ENCODE measurements at regions not wholly inside any gene's neighbourhood (a gene's known extent, or its start where the extent isn't known, plus 50 kb on each side); places are given as distances from the start of the nearest gene placed in this dataset.
"Not testable (repeated sequence)": the region's sequence is repeated elsewhere in the genome, so short reads cannot be mapped to it uniquely, and the experiment has no call there.

DNA sequence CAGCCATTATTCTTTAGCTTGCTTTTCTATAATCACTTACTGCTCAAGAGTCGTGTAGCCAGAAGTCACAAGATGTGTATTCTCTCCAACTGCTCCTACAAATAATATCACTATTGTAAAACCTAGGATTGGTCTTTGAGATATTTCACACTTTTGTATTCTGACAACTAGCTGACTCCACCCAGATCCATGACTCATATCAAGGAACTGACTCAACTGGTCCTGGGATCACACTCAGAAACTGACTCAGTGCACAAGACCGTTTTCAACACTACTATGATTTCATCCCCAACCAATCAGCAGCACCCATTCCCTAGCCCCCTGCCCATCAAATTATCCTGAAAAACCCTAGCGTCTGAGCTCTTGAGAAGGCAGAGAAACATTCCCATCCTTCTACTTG, 56.5 kb upstream of the ORC5 start:
- DNase-seq (ENCODE audit: low read depth in 2 of 2): peak in 1 of 2 donors; percentile 34

DNA sequence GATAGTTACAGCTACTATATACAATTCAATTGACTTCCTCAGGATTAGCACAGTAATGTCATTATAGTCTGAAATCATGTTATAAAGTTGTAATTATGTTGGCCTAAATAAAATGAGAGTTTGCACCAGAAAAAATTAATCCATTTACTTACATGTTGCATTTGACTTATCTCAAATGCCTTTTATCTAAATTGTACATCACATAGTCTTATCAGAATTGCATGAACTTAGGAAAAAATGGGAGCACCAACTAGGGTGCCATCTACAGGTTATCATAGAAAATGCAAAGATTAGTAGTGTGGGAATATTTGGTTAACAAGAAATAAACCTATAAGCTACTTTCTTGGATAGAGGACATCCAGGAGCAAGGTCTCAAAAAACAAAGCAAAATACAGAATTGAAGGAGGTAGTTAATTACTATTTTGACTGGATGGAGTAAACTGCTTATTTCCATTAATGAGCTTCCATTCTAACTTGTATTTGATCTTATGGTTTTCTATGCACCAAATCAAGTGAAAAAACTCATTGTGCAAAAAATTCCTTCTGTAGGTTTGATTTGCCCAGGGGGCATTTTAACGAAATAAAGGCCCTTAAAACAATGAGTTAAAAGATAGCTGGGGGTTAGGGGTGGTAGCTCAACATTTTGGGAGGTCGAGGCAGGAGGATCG, 60.0 kb upstream of the ORC5 start:
- peak; percentile 31 to 47 for DNase-seq (ENCODE audit: low read depth in 2 of 2)

DNA sequence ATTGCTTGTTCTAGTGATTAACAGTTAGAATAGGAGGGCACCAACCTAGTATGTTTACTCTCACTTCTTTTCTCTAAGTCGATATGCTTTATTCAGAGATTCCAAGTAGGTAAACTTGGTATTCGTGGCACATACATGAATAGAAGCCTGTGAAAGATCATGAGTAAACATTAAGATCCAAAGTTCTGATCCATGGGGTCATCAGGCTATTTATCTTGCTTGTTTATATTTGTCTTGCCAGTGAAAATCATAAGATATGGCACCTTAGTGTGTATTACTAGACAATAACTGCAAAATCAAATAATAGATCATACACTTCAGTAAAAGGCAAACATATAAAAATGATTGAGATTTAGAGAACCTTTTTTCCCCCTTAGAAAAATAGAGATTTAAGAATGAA, 56.5 kb upstream of the LHFPL3 start:
- no peak for DNase-seq (ENCODE audit: low read depth in 2 of 2)

DNA sequence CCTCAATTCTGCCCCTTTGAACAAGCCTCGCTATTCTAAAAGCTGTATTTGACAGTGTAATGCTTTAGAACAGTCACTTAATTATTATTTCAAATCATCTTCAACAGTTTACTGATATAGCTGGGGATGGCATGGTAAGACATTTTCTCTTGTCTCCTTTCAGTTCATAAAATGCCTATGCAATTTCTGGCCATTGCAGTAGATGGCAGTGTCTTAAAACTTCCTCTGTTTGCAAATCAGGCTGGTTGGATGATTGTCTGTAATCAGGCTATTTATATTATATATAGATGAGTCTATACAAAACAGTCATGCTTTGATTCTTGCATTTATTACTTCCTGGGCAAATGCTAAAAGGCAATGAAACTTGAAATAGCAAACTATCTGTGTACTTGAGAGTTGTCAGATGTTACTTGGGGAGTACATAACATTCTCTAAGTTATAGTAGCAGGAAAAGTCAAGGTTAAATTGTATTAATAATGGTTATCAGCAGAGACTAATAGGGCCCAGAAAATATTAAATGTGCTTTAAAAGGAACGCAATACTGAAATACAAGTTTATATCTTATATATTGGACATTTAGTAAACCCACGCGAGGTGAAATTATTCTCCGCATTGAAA, 55.5 kb upstream of the LHFPL3 start:
- DNase-seq (ENCODE audit: low read depth in 2 of 2): peak; percentile 58 to 59

DNA sequence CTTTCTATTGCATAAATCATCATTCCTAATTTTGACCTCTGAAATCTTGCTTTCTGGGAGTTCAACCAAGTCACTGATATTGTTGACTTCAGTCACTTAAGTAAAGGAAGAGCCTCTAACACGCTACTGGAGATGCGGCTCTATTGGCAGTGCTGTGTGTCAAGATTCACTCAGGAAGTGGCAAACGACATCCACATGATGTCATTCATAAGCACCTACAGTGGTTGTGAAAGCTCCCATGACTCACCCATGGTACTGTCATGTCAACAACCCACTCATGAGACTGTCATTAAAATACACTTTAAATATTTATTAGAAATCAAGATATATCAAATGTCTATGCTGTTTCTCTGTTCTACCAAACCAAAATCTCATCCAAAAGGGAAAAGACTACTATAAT, 52.5 kb upstream of the LHFPL3 start:
- DNase-seq (ENCODE audit: low read depth in 2 of 2): no peak

DNA sequence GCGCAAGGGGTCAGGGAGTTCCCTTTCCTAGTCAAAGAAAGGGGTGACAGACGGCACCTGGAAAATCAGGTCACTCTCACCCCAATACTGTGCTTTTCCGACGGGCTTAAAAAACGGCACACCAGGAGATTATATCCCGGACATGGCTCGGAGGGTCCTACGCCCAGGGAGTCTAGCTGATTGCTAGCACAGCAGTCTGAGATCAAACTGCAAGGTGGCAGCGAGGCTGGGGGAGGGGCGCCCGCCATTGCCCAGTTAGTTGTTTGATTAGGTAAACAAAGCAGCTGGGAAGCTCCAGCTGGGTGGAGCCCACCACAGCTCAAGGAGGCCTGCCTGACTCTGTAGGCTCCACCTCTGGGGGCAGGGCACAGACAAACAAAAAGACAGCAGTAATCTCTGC, 51.7 kb upstream of the LHFPL3 start:
- DNase-seq (ENCODE audit: low read depth in 2 of 2): not testable (repeated sequence)
